HepG2 (cell line): ENCODE measurements at regions not wholly inside any gene's neighbourhood (a gene's known extent, or its start where the extent isn't known, plus 50 kb on each side); places are given as distances from the start of the nearest gene placed in this dataset.
A peak's percentile ranks its signal among the peaks of the same experiment; 100 is the strongest.

Experiments
- ATAC-seq: fragments of 200-7000 bp; cut with Tn5 transposase; 3 replicates; pipeline ENCODE4 v1.9.1; 2020; ENCODE audit warnings: mild to moderate bottlenecking, moderate library complexity
- BruUV-seq: library from RNA; stranded (reverse); fragments of 400-500 nt; replicated peaks from 2 replicates; lab custom pipeline; 2021; lab: Mats Ljungman, UMichigan
- CTCF ChIA-PET: fragments of 300-600 bp; formaldehyde crosslinking; extraction: SDS; loops from one replicate; lab custom pipeline; 2021; ENCODE audit warnings: low total read pairs, inconsistent platforms, low intra/inter-chr PET ratio; lab: Yijun Ruan, JAX
- POLR2A ChIA-PET: fragments of 350-600 bp; sonication (Branson Sonifier 250); formaldehyde crosslinking; loops from one replicate; lab custom pipeline; 2020; ENCODE audit warnings: antibody characterized with exemption, inconsistent platforms; lab: Yijun Ruan, JAX
- DNase-seq: peaks from one replicate; pipeline ENCODE4 v3.0.0-alpha.2; 2015; ENCODE audit warnings: low spot score
- FAIRE-seq: peaks from 3 replicates; lab custom pipeline; 2011; peaks lifted over from hg19 to GRCh38; lab: Jason Lieb, UNC
- H2AFZ ChIP-seq: one replicate; pipeline ENCODE4 v1.6.1; 2011; ENCODE audit warnings: low read length, inconsistent platforms
- H3K27ac ChIP-seq: fragments of 300-600 bp; 3 replicates; pipeline ENCODE4 v1.8.0; 2011; ENCODE audit warnings: mixed run types, mild to moderate bottlenecking, mixed read lengths, low read length, inconsistent platforms; ENCODE audit not compliant: insufficient read depth; ENCODE audit errors: extremely low read length
- H3K27me3 ChIP-seq, 2 experiments: fragments of 200-600 bp in 1 of 2; 2 replicates in 1 of 2; 3 replicates in 1 of 2; pipeline versions ENCODE4 v1.6.0 to v1.8.0; 2011; ENCODE audit warnings: low read length in 2 of 2, mild to moderate bottlenecking in 2 of 2, moderate library complexity in 2 of 2, inconsistent platforms in 1 of 2; ENCODE audit not compliant: insufficient read depth in 2 of 2, control insufficient read depth in 1 of 2
- H3K36me3 ChIP-seq, 2 experiments: fragments of 200-600 bp in 1 of 2; replicated peaks in 1 of 2; 2 replicates in 1 of 2; 3 replicates in 1 of 2; pipeline versions ENCODE4 v1.5.1 to v1.8.0; 2011; ENCODE audit warnings: low read length in 2 of 2, inconsistent platforms in 1 of 2; ENCODE audit not compliant: insufficient read depth in 2 of 2, control insufficient read depth in 1 of 2
- H3K4me1 ChIP-seq: 2 replicates; pipeline ENCODE4 v1.5.1; 2012; ENCODE audit warnings: low read length, inconsistent platforms; ENCODE audit not compliant: insufficient read depth
- H3K4me2 ChIP-seq: 2 replicates; pipeline ENCODE4 v1.6.0; 2011; ENCODE audit warnings: low read depth, low read length, inconsistent platforms
- H3K4me3 ChIP-seq, 3 experiments: fragments of 200-600 bp in 1 of 3; sonication (generic), shearing (Covaris generic) in 1 of 3; replicated peaks in 1 of 3; 2 replicates each; pipeline ENCODE4 v1.5.1; 2011 to 2016; ENCODE audit warnings: low read length in 3 of 3, inconsistent platforms in 2 of 3, low read depth in 2 of 3, mild to moderate bottlenecking in 2 of 3, control low read depth in 1 of 3, mixed read lengths in 1 of 3; ENCODE audit not compliant: insufficient read depth in 1 of 3
- H3K79me2 ChIP-seq: one replicate; pipeline ENCODE4 v1.6.1; 2011; ENCODE audit warnings: low read length, inconsistent platforms; ENCODE audit not compliant: insufficient read depth
- H3K9ac ChIP-seq: 2 replicates; pipeline ENCODE4 v1.6.0; 2011; ENCODE audit warnings: mild to moderate bottlenecking, low read depth, low read length, inconsistent platforms; ENCODE audit not compliant: insufficient read depth
- H3K9me3 ChIP-seq: 2 replicates; pipeline ENCODE4 v1.5.1; 2012; ENCODE audit warnings: mild to moderate bottlenecking, low read length
- H4K20me1 ChIP-seq: 2 replicates; pipeline ENCODE4 v1.6.0; 2011; ENCODE audit warnings: inconsistent platforms, mild to moderate bottlenecking, low read length, moderate library complexity; ENCODE audit not compliant: insufficient read depth
- HNF4A ChIP-seq: sonication (generic); formaldehyde crosslinking; IDR thresholded peaks from 2 replicates; pipeline ENCODE4 v1.4.0; 2020; ENCODE audit warnings: missing genetic modification reagents
- MIER3 ChIP-seq: IDR thresholded peaks from 2 replicates; pipeline ENCODE4 v1.6.1; 2016; ENCODE audit warnings: missing compliant biosample characterization, borderline replicate concordance
- SRF ChIP-seq: IDR thresholded peaks from 2 replicates; pipeline ENCODE4 v1.6.1; 2011; ENCODE audit warnings: mild to moderate bottlenecking, low read depth, low read length, moderate library complexity
- ZNF34 ChIP-seq: sonication (generic); formaldehyde crosslinking; IDR thresholded peaks from 2 replicates; pipeline ENCODE4 v1.4.0; 2020; ENCODE audit warnings: mild to moderate bottlenecking, missing genetic modification reagents, borderline replicate concordance
- WGBS: methylation state at CpG from one replicate; pipeline ENCODE4 v1.1.6; 2017; ENCODE audit warnings: low lambda C conversion rate; 5-methylcytosine and 5-hydroxymethylcytosine counted together
- in situ Hi-C: cut with HindIII; loops from 2 replicates; pipeline ENCODE4 v1.10.0; 2017; ENCODE audit warnings: low pct_unique_long_range_greater_than_20kb; ENCODE audit not compliant: extremely low pct_ligation_motif_present
- intact Hi-C: fragments of 100-400 bp; cut with micrococcal nuclease; formaldehyde crosslinking; loops from one replicate; pipeline ENCODE4 v1.10.0; 2022; ENCODE audit not compliant: unreplicated experiment

DNA sequence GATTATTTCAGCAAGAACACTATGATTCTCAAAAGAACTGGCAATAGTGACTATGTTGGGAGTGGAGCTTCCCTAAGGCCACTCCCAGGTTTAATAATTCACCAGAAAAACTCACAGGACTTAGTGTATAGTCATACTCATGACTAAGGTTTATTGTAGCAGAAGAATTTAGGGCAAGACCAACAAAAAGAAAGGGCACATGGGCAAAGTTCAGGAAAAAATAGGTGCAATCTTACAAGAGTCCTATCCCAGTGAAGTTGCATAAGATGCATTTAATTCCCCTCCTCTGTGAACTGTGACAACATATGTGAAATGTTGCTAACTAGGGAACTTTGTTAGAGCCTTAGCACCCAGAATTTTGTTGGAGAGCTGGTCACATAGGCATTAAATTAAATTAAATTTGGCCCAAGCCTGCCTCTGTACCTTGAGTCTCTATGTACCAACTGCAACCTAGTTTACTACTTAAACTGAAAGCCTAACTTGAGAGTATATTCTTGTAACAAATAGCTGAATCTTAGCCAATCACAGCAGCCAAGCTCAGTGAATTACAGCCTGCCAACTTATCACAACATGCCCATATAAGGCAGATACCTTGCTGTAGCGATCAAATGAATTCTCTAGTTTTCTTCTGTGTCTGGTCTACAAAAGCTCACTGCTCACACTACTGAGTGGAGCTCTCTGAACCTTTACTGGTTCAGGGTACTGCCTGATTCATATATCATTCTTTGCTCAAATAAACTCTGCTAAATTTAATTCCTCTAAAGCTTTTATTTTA, 386.2 kb upstream of the ARHGEF26 start:
- TF ChIP-seq HNF4A (CRISPR knock-in tag) (0 out of 2 replicates have a peak, but pooled peaks have one; percentile 10), MIER3 (CRISPR knock-in tag) (no peak), SRF (peak; percentile 75)
- ChIA-PET CTCF (no interaction called here), POLR2A (no interaction called here)
- intact Hi-C loops = no loop called here
- no peak overlapping the region for H3K4me2 ChIP-seq
- no peaks in the 10 kb centered on the region for H3K79me2 ChIP-seq
- ATAC-seq (peak; percentile 57; the same call in 2 of the 3 replicates), FAIRE-seq (no peak), DNase-seq (peak; percentile 30)
- H3K9ac ChIP-seq = no peak overlapping the region
- H2AFZ ChIP-seq = no peak overlapping the region
- no peak overlapping the region for H3K4me3 ChIP-seq
- no TSS peak for BruUV-seq
- H3K4me1 ChIP-seq = no peaks in the 10 kb centered on the region
- in situ Hi-C loops = no loop called here
- WGBS = 11% methylated on average over 1 of the region's 1 CpG
- H3K27me3 ChIP-seq = no peaks in the 10 kb centered on the region
- H4K20me1 ChIP-seq = no peaks in the 10 kb centered on the region
- peaks cover 19% of the 10 kb centered on the region for H3K9me3 ChIP-seq
- H3K27ac ChIP-seq = no peak overlapping the region
- no peaks in the 10 kb centered on the region for H3K36me3 ChIP-seq

DNA sequence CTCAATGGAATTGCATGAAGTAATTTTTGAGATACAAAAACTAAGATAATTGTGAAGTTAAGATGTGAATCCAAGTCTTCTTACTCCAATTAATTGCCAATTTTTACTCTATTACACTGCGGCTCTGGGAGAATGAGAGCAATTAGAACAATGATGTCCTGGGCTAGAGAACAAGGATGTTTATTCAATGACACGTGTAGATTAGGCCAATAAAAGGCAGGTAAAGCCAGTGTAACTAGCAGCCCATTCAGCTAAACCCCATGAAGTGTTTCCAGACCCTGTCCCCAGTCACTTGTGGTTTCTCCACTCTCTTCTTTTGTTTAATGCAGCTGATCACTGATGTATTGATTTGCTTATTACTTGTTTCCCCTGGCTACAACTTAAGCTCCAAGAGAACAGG, 381.1 kb upstream of the ARHGEF26 start:
- Histone ChIP-seq H3K27me3 (no peaks in the 10 kb centered on the region), H3K9me3 (0 out of 2 replicates have a peak, but pooled peaks cover under 1% of the 10 kb centered on the region), H2AFZ (no peak overlapping the region), H3K36me3 (no peaks in the 10 kb centered on the region), H3K79me2 (no peaks in the 10 kb centered on the region), H3K27ac (no peak overlapping the region), H4K20me1 (no peaks in the 10 kb centered on the region), H3K4me1 (no peaks in the 10 kb centered on the region), H3K9ac (no peak overlapping the region), H3K4me3 (no peak overlapping the region), H3K4me2 (no peak overlapping the region)
- FAIRE-seq (no peak), DNase-seq (no peak), ATAC-seq (no peak)
- CTCF ChIA-PET = no interaction called here
- WGBS = 24% methylated on average over 2 of the region's 2 CpGs
- no peak for TF ChIP-seq ZNF34 (CRISPR knock-in tag)
- intact Hi-C loops = no loop called here
- POLR2A ChIA-PET = no interaction called here
- in situ Hi-C loops = no loop called here
- BruUV-seq = no TSS peak
